ENCODE measurements at regions not wholly inside any gene's neighbourhood (a gene's known extent, or its start where the extent isn't known, plus 50 kb on each side); places are given as distances from the start of the nearest gene placed in this dataset.

GRCh38 chr5:1731091-1731639 lies 68.5 kb downstream of the MRPL36 start:
- no peaks in the 10 kb centered on the region for H3K9me2 ChIP-seq (replicated peaks; ENCODE audit: insufficient read depth, low read length)
- no peaks in the 10 kb centered on the region for H3K36me3 ChIP-seq (replicated peaks; ENCODE audit: insufficient read depth, low read length)
- H3K27me3 ChIP-seq (replicated peaks; ENCODE audit: insufficient read depth, low read length): peaks cover 36% of the 10 kb centered on the region
- H3K9me3 ChIP-seq (replicated peaks; ENCODE audit: insufficient read depth, low read length): no peaks in the 10 kb centered on the region
- H4K20me1 ChIP-seq (ENCODE audit: insufficient read depth, low read length): no peaks in the 10 kb centered on the region
- no peak overlapping the region for H3K9ac ChIP-seq (ENCODE audit: low read length)
- no peaks in the 10 kb centered on the region for H3K79me2 ChIP-seq (ENCODE audit: low read length)
- H3K4me3 ChIP-seq (ENCODE audit: low read length): no peak overlapping the region
- no peak for TF ChIP-seq CTCF (IDR thresholded peaks at IDR 0.05; ENCODE audit: low read length)
- TF ChIP-seq EZH2 (optimal IDR thresholded peaks at IDR 0.05; ENCODE audit: low read depth, low read length): no peak
- no peak for TF ChIP-seq EZH2phosphoT487 (IDR thresholded peaks at IDR 0.05; ENCODE audit: low read length)
- H3K4me2 ChIP-seq (ENCODE audit: low read depth, low read length): no peak overlapping the region
- no peak overlapping the region for H3K27ac ChIP-seq (ENCODE audit: low read length)
- H3F3A ChIP-seq (ENCODE audit: insufficient read depth, low read length): peaks cover 6% of the 10 kb centered on the region
- no peak for DNase-seq
- H2AFZ ChIP-seq (ENCODE audit: low read length): no peak overlapping the region
- H3K4me1 ChIP-seq (ENCODE audit: low read length): peaks cover 6% of the 10 kb centered on the region; the same call in 1 of the 2 replicates

GRCh38 chr5:1730487-1730847 lies 69.2 kb downstream of the MRPL36 start:
- Histone ChIP-seq H3K27ac (ENCODE audit: low read length) (no peak overlapping the region), H2AFZ (ENCODE audit: low read length) (no peak overlapping the region)

DNA sequence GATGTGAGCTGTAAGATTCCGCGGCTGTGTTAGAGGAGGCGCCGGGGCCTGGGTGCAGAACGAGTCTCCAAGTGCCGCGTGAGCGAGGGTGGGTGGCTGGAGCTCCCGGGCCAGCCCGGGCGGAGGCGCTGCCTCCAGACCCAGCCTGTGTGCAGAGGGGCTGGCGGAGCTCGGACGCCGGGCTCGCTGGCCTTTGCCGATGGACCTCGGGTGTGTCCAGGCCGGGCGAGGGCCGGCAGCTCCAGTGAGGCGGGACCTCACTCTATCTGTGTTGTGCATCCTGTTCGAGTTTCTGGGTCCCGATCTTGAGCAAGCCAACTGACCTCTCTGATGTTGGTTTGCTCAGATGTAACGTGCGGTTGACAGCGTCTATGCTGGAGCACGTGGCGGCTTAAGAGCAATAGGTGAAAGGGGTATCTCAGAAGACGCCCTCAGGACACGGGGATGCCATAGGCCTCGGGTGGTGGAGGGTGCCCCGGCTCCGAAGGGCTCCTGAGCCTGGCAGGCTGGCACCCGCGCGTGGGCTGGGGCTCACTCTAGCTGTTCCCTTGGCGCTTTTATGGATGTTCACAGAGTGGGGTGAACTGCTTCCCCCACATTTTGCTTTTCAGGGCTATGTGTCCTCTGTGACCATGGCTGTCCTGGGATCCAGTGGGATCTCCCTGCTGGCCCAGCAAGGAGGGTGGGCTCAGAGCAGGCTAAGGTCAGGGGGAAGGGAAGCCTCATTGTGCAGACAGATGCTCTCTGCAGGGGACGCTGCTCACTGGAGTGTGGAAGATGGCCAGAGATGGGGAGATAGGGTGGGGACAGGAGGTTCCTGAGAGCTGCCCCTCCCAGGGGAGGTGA lies 69.8 kb downstream of the MRPL36 start:
- H3K4me1 ChIP-seq (ENCODE audit: low read length): peaks cover 6% of the 10 kb centered on the region; the same call in 1 of the 2 replicates
- no peaks in the 10 kb centered on the region for H4K20me1 ChIP-seq (ENCODE audit: insufficient read depth, low read length)
- H3K27ac ChIP-seq (ENCODE audit: low read length): no peak overlapping the region
- H2AFZ ChIP-seq (ENCODE audit: low read length): no peak overlapping the region
- no peaks in the 10 kb centered on the region for H3K9me2 ChIP-seq (replicated peaks; ENCODE audit: insufficient read depth, low read length)
- H3K36me3 ChIP-seq (replicated peaks; ENCODE audit: insufficient read depth, low read length): no peaks in the 10 kb centered on the region
- no peaks in the 10 kb centered on the region for H3K79me2 ChIP-seq (ENCODE audit: low read length)
- no peak overlapping the region for H3K9ac ChIP-seq (ENCODE audit: low read length)
- no peak overlapping the region for H3K4me3 ChIP-seq (ENCODE audit: low read length)
- peaks cover 6% of the 10 kb centered on the region for H3F3A ChIP-seq (ENCODE audit: insufficient read depth, low read length)
- H3K27me3 ChIP-seq (replicated peaks; ENCODE audit: insufficient read depth, low read length): peaks cover 23% of the 10 kb centered on the region
- no peak overlapping the region for H3K4me2 ChIP-seq (ENCODE audit: low read depth, low read length)
- H3K9me3 ChIP-seq (replicated peaks; ENCODE audit: insufficient read depth, low read length): no peaks in the 10 kb centered on the region
- no peak for TF ChIP-seq CTCF (IDR thresholded peaks at IDR 0.05; ENCODE audit: low read length)
- no peak for TF ChIP-seq EZH2 (optimal IDR thresholded peaks at IDR 0.05; ENCODE audit: low read depth, low read length)
- no peak for TF ChIP-seq EZH2phosphoT487 (IDR thresholded peaks at IDR 0.05; ENCODE audit: low read length)
- DNase-seq: no peak

More at GRCh38 chr5:1730487-1730847, 69.2 kb downstream of the MRPL36 start:
- no peak overlapping the region for H3K9ac ChIP-seq (ENCODE audit: low read length)
- H3F3A ChIP-seq (ENCODE audit: insufficient read depth, low read length): peaks cover 6% of the 10 kb centered on the region
- H3K9me3 ChIP-seq (replicated peaks; ENCODE audit: insufficient read depth, low read length): no peaks in the 10 kb centered on the region
- H3K4me2 ChIP-seq (ENCODE audit: low read depth, low read length): no peak overlapping the region
- no peak overlapping the region for H3K4me3 ChIP-seq (ENCODE audit: low read length)
- no peak for DNase-seq
- TF ChIP-seq EZH2phosphoT487 (IDR thresholded peaks at IDR 0.05; ENCODE audit: low read length) (no peak), EZH2 (optimal IDR thresholded peaks at IDR 0.05; ENCODE audit: low read depth, low read length) (no peak), CTCF (IDR thresholded peaks at IDR 0.05; ENCODE audit: low read length) (no peak)
- H3K79me2 ChIP-seq (ENCODE audit: low read length): no peaks in the 10 kb centered on the region
- peaks cover 29% of the 10 kb centered on the region for H3K27me3 ChIP-seq (replicated peaks; ENCODE audit: insufficient read depth, low read length)
- no peaks in the 10 kb centered on the region for H4K20me1 ChIP-seq (ENCODE audit: insufficient read depth, low read length)
- H3K4me1 ChIP-seq (ENCODE audit: low read length): peaks cover 6% of the 10 kb centered on the region; the same call in 1 of the 2 replicates
- no peaks in the 10 kb centered on the region for H3K9me2 ChIP-seq (replicated peaks; ENCODE audit: insufficient read depth, low read length)
- no peaks in the 10 kb centered on the region for H3K36me3 ChIP-seq (replicated peaks; ENCODE audit: insufficient read depth, low read length)
